BLaER1 treated with 17β-estradiol and CSF1 and Interleukin-3, amounts not matched to agents 10 nM and 100 nM (cell line): ENCODE measurements at regions not wholly inside any gene's neighbourhood (a gene's known extent, or its start where the extent isn't known, plus 50 kb on each side); places are given as distances from the start of the nearest gene placed in this dataset.
"Not testable (repeated sequence)": the region's sequence is repeated elsewhere in the genome, so short reads cannot be mapped to it uniquely, and the experiment has no call there.

Experiments
- H3K27ac ChIP-seq, 11 experiments: shearing (Covaris generic); formaldehyde crosslinking; 2 replicates each; pipeline ENCODE4 v1.8.1; 2022
- H3K27me3 ChIP-seq, 11 experiments: shearing (Covaris generic); formaldehyde crosslinking; 2 replicates each; pipeline ENCODE4 v1.8.1; 2022
- H3K36me3 ChIP-seq, 11 experiments: shearing (Covaris generic); formaldehyde crosslinking; 2 replicates each; pipeline ENCODE4 v1.8.1; 2022
- H3K4me1 ChIP-seq, 10 experiments: shearing (Covaris generic); formaldehyde crosslinking; 2 replicates each; pipeline ENCODE4 v1.8.1; 2022
- H3K4me2 ChIP-seq, 11 experiments: shearing (Covaris generic); formaldehyde crosslinking; 2 replicates each; pipeline ENCODE4 v1.8.1; 2022
- H3K4me3 ChIP-seq, 10 experiments: shearing (Covaris generic); formaldehyde crosslinking; 2 replicates each; pipeline ENCODE4 v1.8.1; 2022
- H3K9ac ChIP-seq, 11 experiments: shearing (Covaris generic); formaldehyde crosslinking; 2 replicates each; pipeline ENCODE4 v1.8.1; 2022
- H3K9me3 ChIP-seq, 11 experiments: shearing (Covaris generic); formaldehyde crosslinking; replicated peaks in 1 of 11; 2 replicates each; pipeline ENCODE4 v1.8.1; 2022
- H4K20me1 ChIP-seq, 11 experiments: shearing (Covaris generic); formaldehyde crosslinking; 2 replicates each; pipeline ENCODE4 v1.8.1; 2022
- Cebpa-rat ChIP-seq, 11 experiments: shearing (Covaris generic); IDR thresholded peaks; 2 replicates each; pipeline ENCODE4 v1.8.1; 2022

DNA sequence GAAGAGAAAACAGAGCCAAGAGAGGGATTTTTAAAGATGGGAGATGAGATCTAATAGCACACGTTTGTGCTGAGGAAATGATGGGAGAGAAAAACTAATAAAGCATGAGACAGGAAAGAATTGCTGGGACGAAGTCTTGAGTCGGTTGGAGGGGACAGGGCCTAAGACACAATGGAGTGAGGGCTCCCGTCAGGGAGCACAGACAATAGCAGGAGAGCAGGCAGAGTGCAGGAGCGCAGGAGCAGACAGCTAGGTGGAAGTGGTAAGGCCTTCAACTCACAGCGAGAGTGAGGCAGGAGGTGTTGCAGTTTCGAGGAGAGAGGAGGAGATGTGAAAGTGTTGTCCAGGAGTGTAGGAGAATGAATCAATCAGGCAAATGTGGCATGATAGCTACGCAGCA lies 59.9 kb upstream of the SOX13 start:
- Histone ChIP-seq H3K9me3 (no peaks in the 10 kb centered on the region), H3K4me3 (no peak overlapping the region), H3K4me2 (no peak overlapping the region), H3K36me3 (no peaks in the 10 kb centered on the region), H3K27me3 (no peaks in the 10 kb centered on the region), H3K27ac (no peak overlapping the region), H3K9ac (no peak overlapping the region), H3K4me1 (no peaks in the 10 kb centered on the region), H4K20me1 (no peaks in the 10 kb centered on the region)
- TF ChIP-seq Cebpa-rat (IDR thresholded peaks at IDR 0.05) = no peak

DNA sequence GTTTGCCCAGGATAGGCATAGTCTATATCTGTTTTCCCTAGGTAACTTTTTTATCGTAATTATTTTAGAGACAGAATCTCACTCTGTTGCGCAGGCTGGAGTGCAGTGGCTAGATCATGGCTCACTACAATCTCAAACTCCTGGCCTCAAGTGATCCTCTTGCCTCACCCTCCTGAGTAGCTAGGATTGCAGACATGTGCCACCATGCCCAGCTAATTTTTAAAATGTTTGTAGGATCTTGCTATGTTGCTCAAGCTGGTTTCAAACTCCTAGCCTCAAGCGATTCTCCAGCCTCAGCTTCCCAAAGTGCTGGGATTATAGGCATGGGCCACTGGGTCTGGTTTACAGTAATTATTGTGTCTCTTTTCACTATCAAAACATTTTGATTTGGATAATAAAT lies 58.6 kb upstream of the SOX13 start:
- H3K27ac ChIP-seq = no peak overlapping the region
- no peak for TF ChIP-seq Cebpa-rat (IDR thresholded peaks at IDR 0.05)
- no peak overlapping the region for H3K4me2 ChIP-seq
- no peaks in the 10 kb centered on the region for H3K27me3 ChIP-seq
- no peaks in the 10 kb centered on the region for H3K4me1 ChIP-seq
- H3K36me3 ChIP-seq = no peaks in the 10 kb centered on the region
- H3K9me3 ChIP-seq = no peaks in the 10 kb centered on the region
- no peaks in the 10 kb centered on the region for H4K20me1 ChIP-seq
- no peak overlapping the region for H3K9ac ChIP-seq
- H3K4me3 ChIP-seq = no peak overlapping the region

DNA sequence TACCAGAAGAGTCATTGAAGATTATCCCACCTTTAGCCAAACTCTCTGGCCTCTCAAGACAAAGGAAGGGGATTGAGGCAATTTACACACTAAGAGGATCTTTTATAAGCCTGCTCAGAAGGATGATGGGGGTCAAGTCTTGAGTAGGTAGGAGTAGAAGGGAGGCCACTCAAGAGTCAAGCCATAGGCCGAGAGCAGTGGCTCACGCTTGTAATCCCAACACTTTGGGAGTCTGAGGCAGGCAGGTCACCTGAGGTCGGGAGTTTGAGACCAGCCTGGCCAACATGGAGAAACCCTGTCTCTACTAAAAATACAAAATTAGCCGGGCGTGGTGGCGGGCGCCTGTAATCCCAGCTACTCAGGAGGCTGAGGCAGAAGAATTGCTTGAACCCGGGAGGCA lies 58.0 kb upstream of the SOX13 start:
- not testable (repeated sequence) for H3K9ac ChIP-seq, H3K4me3 ChIP-seq, H3K4me1 ChIP-seq, H3K36me3 ChIP-seq, H3K4me2 ChIP-seq, H3K27ac ChIP-seq, H3K27me3 ChIP-seq, H4K20me1 ChIP-seq, H3K9me3 ChIP-seq

DNA sequence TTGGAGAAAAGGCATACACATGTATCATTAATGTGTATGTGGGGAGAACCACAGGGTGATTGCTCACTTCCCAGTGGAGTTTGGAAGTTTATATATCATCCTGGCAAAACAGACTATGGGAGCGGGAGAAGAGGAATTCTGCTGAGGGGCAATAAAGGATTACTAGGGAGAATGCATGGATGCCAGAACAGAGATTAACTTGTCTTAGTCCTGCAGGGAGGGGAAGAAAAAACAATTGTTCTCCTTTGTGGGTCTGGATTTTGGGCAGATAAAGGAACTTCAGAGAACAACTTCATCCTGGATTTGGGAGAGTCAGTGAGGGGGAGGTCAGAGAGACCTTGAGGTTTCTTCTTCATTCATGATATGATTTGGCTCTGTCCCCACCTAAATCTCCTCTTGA lies 55.9 kb upstream of the SOX13 start:
- H3K4me1 ChIP-seq = no peaks in the 10 kb centered on the region

DNA sequence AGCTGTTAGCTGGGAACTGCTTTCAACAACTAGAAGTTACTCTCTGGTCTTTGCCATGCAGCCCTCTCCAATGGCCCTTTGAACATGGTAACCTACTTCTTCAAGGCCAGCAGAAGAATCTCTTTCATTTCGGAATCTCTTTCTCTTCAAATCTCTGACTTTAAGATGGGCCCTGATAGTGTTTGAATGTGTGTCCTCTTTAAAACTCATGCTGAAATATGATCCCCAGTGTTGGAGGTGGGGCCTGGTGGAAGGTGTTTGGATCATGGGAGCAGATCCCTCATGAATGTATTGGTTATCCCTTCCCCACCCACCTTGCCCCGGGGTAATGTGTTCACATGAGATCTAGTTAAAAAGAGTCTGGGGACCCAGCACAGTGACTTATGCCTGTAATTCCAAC lies 54.5 kb upstream of the SOX13 start:
- H3K27ac ChIP-seq = no peak overlapping the region
- no peaks in the 10 kb centered on the region for H4K20me1 ChIP-seq
- H3K4me2 ChIP-seq = no peak overlapping the region
- H3K36me3 ChIP-seq = no peaks in the 10 kb centered on the region
- H3K4me1 ChIP-seq = no peaks in the 10 kb centered on the region
- H3K9ac ChIP-seq = no peak overlapping the region
- TF ChIP-seq Cebpa-rat (IDR thresholded peaks at IDR 0.05) = no peak
- H3K4me3 ChIP-seq = no peak overlapping the region
- no peaks in the 10 kb centered on the region for H3K9me3 ChIP-seq
- no peaks in the 10 kb centered on the region for H3K27me3 ChIP-seq

More for the DNA sequence above, 55.9 kb upstream of the SOX13 start:
- H3K9me3 ChIP-seq = no peaks in the 10 kb centered on the region
- TF ChIP-seq Cebpa-rat (IDR thresholded peaks at IDR 0.05) = no peak
- H3K9ac ChIP-seq = no peak overlapping the region
- H3K36me3 ChIP-seq = no peaks in the 10 kb centered on the region
- H3K4me3 ChIP-seq = no peak overlapping the region
- H3K27me3 ChIP-seq = no peaks in the 10 kb centered on the region
- H3K4me2 ChIP-seq = no peak overlapping the region
- no peaks in the 10 kb centered on the region for H4K20me1 ChIP-seq
- no peak overlapping the region for H3K27ac ChIP-seq
